ENCODE measurements at regions not wholly inside any gene's neighbourhood (a gene's known extent, or its start where the extent isn't known, plus 50 kb on each side); places are given as distances from the start of the nearest gene placed in this dataset.
"Not testable (repeated sequence)": the region's sequence is repeated elsewhere in the genome, so short reads cannot be mapped to it uniquely, and the experiment has no call there.

DNA sequence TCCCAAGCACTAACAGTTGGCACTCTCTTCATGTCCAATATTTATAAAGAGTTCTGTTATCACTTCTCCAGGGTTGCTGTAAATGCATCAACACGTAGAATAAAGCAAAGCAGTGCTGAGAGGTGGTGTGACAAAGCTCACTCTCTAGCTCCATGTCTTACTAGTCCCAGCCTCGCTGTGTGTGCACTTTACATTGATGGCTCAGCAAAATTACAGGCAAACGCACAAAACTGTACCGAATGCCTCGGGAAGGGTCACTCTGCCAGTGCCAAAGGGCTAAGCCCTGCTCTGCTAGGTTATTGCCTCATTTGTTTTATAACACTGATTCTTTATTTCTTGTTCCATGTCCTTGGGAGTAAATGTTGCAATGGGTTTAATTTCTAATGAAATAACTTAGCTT is 1005.9 kb upstream of the WWC1 start:
- no peak for DNase-seq (ENCODE audit: low read depth in 2 of 3, low spot score in 2 of 3)

DNA sequence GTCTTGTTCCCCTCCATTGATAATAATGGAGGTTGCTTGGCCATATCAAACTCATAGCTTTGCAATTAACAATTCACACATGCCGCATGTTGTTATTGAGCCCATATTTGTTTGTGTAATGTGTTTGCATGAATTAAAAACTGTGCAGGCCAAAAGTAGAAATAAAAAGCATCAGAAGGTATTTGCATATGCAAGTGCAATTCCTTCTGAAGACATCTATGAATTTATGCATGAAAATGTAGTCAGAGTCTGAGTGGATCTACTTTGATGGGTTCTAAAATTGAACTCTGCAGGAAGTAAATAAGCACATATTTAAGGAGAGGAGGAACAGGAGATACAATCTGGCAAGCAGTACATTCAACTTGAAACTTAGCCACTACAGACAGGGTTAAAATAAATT is 1004.6 kb upstream of the WWC1 start:
- DNase-seq (ENCODE audit: low read depth in 2 of 3, low spot score in 2 of 3), result no peak

DNA sequence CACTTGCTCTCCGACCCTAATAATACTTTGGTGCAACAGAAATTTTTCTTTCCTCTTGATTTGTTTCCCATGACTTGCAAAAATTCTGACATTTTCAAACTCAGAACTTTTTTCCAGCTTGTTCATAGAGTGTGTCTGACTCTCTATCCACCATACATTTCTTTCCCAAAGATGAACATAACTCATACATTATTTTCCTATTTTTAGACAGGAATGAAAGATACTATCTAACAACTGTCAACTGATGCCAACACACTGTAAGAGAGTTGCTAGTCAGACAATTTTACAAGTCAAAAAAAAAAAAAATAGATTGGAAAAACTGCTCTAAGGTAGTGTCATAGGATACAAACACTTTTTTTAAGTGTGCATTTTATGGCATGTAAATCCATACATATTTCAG is 1001.0 kb upstream of the WWC1 start:
- DNase-seq (ENCODE audit: low read depth in 2 of 3, low spot score in 2 of 3), result no peak

GRCh38 chr5:167294882-167295680 is 996.4 kb upstream of the WWC1 start:
- no peak for DNase-seq (ENCODE audit: low read depth in 2 of 3, low spot score in 2 of 3)

DNA sequence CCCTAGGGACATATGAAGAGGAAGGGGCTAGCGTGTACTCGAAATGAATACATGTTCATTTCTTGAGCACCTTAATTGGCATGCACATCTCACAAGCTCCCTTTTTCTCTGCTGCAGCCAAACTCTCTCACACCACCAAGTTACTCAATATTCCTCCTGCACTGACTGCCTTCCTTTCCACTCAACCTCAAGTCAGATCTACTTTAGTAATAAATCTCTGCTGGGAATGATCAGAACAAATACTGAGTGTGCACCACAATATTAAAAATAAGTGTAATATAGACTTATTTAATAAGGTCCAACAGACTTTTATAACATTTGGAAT is 995.8 kb upstream of the WWC1 start:
- no peak for DNase-seq (ENCODE audit: low read depth in 2 of 3, low spot score in 2 of 3)

DNA sequence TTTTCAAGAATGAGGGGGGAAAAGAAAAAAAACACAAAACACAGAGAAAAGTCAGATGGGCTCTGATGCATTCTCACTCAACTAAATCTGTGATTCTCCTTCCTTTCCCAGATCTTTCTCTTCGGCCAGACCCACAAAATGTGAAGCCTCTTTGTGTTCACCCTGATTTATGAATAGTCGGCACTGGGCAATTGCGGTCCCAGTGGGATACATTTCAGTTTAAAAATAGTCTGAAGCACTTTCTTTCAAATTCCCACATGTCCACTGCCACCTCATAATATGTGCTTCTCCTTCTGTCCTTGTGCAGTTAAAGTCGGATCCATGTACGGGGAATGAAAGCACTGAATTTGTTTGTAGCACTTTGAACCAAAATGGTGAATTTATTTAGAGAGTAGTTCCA is 995.4 kb upstream of the WWC1 start:
- no peak for DNase-seq (ENCODE audit: low read depth in 2 of 3, low spot score in 2 of 3)

DNA sequence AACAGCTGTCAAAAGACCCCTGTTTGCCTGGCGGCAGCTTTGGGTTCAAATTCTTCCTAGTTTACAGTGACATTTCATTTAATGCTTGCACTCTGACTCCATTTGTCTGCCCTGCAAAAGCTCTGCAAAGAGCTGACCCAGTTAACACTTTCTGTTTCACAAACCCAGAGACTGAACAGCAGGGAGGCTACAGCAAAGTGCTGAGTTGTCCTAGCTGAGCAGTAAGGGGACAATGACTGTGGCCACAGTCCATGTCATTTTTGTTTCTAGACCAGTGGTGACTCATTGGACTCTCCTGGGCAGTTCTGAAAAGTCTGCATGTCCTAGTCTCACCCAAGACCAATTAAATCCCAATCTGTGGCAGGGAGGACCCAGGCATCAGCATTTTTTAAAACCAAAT is 994.8 kb upstream of the WWC1 start:
- DNase-seq (ENCODE audit: low read depth in 2 of 3, low spot score in 2 of 3), result no peak

- DNase-seq (ENCODE audit: low read depth in 2 of 3, low spot score in 2 of 3), result not testable (repeated sequence)
Observed at GRCh38 chr5:167299861-167300260, 991.6 kb upstream of the WWC1 start.

DNA sequence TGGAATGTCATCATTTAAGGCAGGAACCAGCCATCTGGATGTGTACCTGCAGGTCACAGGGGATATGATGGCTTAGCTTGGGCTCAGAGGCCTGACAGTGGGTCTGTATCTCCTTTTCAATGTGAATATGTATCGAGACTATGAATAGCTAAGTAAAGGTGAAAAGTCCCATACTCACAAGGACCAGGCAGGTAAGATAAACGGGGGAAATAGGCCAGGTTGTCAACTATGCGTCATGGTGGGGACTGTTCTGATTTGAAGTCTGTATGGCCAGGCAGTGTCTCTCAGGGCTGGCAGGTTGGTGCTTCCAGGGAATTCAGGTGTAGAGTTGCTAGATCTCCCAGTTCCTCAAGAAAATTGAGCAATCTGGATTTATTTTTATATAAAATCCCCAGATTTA is 987.9 kb upstream of the WWC1 start:
- no peak for DNase-seq (ENCODE audit: low read depth in 2 of 3, low spot score in 2 of 3)

GRCh38 chr5:167304834-167305469 is 986.5 kb upstream of the WWC1 start:
- no peak for DNase-seq (ENCODE audit: low read depth in 2 of 3, low spot score in 2 of 3)

DNA sequence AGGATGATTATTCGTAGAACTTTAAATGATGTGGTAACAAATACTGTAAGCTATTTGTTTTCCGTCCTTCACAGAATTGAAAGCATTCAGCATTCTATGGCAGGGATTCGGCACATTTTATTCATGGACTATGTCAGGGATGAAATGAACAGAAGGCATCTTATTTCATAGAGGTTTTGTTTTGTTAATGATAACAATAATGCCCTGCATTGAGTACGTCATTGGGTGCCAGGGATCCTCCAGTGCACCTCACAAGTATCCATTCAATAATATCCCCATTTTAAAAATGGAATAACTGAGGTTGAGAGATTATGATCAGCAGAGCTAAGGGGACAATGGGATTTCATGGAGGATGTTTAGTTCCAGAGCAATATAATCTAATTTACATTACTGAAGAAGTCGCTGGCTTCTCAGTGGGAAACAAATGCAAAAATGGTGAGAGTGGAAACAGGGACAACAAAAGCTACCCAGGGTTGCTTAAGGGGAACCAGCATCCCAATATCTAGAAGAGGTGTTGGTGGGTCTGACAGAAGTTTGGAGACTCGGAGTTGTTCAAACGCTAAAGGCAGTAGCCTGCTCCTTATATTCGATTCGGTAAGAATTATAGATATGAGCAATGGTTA is 985.7 kb upstream of the WWC1 start:
- DNase-seq (ENCODE audit: low read depth in 2 of 3, low spot score in 2 of 3), result no peak

- DNase-seq (ENCODE audit: low read depth in 2 of 3, low spot score in 2 of 3), result no peak
Observed at GRCh38 chr5:167307042-167307441, 984.4 kb upstream of the WWC1 start.

- DNase-seq (ENCODE audit: low read depth in 2 of 3, low spot score in 2 of 3), result no peak
Observed at GRCh38 chr5:167308466-167308865, 983.0 kb upstream of the WWC1 start.

GRCh38 chr5:167309941-167310517 is 981.4 kb upstream of the WWC1 start:
- no peak for DNase-seq (ENCODE audit: low read depth in 2 of 3, low spot score in 2 of 3)

DNA sequence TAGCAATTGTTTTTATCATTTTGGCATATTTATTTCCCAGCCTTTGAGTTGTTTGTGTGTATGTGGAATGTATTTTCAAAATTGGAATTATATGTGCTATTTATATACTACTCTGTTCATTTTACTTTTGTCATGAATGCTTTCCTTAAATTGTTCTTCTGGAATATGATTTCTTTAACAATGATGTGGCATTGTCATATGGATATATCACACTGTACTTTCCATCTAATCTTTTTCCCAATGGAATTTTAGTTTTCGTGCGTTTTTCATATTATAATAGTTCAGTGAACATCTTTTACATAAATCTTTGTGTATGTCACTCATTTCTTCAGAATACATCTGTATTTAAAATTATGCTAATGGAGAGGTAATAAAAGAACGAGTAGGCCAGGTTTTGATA is 980.1 kb upstream of the WWC1 start:
- no peak for DNase-seq (ENCODE audit: low read depth in 2 of 3, low spot score in 2 of 3)

GRCh38 chr5:167312225-167312624 is 979.2 kb upstream of the WWC1 start:
- DNase-seq (ENCODE audit: low read depth in 2 of 3, low spot score in 2 of 3), result no peak

- DNase-seq (ENCODE audit: low read depth in 2 of 3, low spot score in 2 of 3), result no peak
Observed at GRCh38 chr5:167315762-167316161, 975.7 kb upstream of the WWC1 start.

- DNase-seq (ENCODE audit: low read depth in 2 of 3, low spot score in 2 of 3), result no peak
Observed at GRCh38 chr5:167317884-167318283, 973.6 kb upstream of the WWC1 start.

- DNase-seq (ENCODE audit: low read depth in 2 of 3, low spot score in 2 of 3), result no peak
Observed at GRCh38 chr5:167319243-167319642, 972.2 kb upstream of the WWC1 start.

DNA sequence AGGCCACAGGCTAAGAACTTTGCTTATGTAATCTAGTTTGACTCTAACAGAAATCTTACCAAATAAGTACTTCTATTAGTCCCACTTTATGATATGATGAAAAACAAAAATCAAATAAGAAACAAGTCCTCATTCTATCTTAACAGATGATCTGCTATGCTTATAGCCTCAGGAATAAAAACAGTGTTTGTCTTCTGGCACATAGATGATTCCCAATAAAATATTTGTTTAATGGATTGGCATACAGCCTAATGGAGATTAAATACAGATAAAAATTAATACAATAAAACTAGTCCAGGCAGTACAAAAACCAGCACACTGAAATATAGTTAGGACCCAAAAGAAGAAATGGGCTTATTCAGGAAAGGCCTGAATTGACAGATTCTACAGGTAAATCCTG is 971.4 kb upstream of the WWC1 start:
- no peak for DNase-seq (ENCODE audit: low read depth in 2 of 3, low spot score in 2 of 3)

DNA sequence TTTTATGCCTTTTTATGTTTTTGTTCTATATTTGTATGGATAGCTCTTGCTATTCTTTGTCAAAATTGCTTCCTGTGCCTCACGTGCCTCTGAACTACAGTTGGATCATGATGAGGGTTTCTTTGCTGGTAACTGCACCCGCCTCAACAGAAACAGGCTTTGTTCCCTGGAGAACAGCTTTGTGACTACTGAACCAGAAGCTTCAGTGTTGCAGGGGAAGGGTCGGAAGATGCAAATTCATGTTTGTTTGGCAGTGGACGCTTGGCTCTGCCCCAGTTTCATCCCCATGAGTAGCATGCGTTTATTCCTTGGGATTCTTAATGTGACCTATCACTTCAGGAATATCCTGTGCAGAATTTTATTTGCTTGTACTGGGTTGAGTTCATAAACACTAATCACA is 959.1 kb upstream of the WWC1 start:
- DNase-seq (ENCODE audit: low read depth in 2 of 3, low spot score in 2 of 3), result no peak

- DNase-seq (ENCODE audit: low read depth in 2 of 3, low spot score in 2 of 3), result no peak
Observed at GRCh38 chr5:167336161-167336560, 955.3 kb upstream of the WWC1 start.

Measured in hematopoietic multipotent progenitor cell (in vitro differentiated cells).